ENCODE measurements at regions not wholly inside any gene's neighbourhood (a gene's known extent, or its start where the extent isn't known, plus 50 kb on each side); places are given as distances from the start of the nearest gene placed in this dataset.

DNA sequence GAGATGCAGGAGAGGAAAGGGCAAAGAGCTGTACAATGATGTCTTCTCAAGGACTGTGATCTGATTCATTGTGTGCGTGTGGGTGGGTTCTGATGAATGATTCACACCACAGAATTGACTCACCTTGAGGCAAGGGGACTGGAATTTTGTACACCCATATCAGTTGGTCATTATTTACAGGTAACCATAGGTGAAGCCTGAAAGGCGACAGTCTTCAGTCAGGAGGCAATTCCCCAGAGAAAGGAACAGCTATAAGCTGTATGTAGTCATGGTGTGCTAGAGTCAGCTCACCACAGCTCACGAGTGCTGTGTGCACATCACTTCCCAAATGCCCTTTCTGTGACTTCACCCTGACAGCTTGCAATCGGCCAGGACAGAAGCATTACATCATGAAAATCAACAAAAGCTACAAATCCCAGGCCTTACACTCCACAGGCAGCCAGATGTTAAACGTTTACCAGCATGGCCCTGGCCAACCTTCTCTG is 87.6 kb upstream of the RPS23 start:
- Histone ChIP-seq H4K20me1 (ENCODE audit: control insufficient read depth, insufficient read depth) (no peaks in the 10 kb centered on the region), H3K27ac (ENCODE audit: control insufficient read depth, insufficient read depth) (no peak overlapping the region), H3K79me2 (ENCODE audit: control insufficient read depth, insufficient read depth, low read length) (no peaks in the 10 kb centered on the region), H3K4me2 (ENCODE audit: control insufficient read depth, insufficient read depth) (no peak overlapping the region), H3K4me1 (ENCODE audit: control insufficient read depth, insufficient read depth, low read length) (no peaks in the 10 kb centered on the region), H3K9me3 (replicated peaks; ENCODE audit: control insufficient read depth, insufficient read depth, low read length) (no peaks in the 10 kb centered on the region), H3K27me3 (replicated peaks in 1 of 2; ENCODE audit: control insufficient read depth in 2 of 2, insufficient read depth in 2 of 2, low read length in 1 of 2) (no peaks in the 10 kb centered on the region), H3K9ac (ENCODE audit: control insufficient read depth, insufficient read depth, low read length) (no peak overlapping the region), H3K36me3 (ENCODE audit: control insufficient read depth in 2 of 2, insufficient read depth in 2 of 2, low read length in 1 of 2) (no peaks in the 10 kb centered on the region), H2AFZ (ENCODE audit: control insufficient read depth, low read depth, low read length) (no peak overlapping the region), H3K4me3 (no peak overlapping the region)
- DNase-seq (ENCODE audit: low read depth, low spot score) (no peak), ATAC-seq (peak; percentile 87), FAIRE-seq (no peak)
- CTCF ChIA-PET = interaction anchor here (0.6 to 2.9 kb wide), 2 partner anchors 14 to 729 kb away, joined by 4 to 16 read pairs; no protein-coding TSS in a partner anchor
- 0 out of 2 replicates have a peak, but pooled peaks have one; percentile 11 for TF ChIP-seq RUNX3 (IDR thresholded peaks at IDR 0.05; ENCODE audit: low read length)
- TF ChIP-seq BCL11A (IDR thresholded peaks at IDR 0.05; ENCODE audit: low read depth, low read length) = peak; percentile 44; the same call in 1 of the 2 replicates
- TF ChIP-seq IRF4 (IDR thresholded peaks at IDR 0.05; ENCODE audit: low read depth, low read length) = peak; percentile 17; the same call in 1 of the 2 replicates
- TF ChIP-seq ATF7 (IDR thresholded peaks at IDR 0.05; ENCODE audit: low read depth) = 0 out of 2 replicates have a peak, but pooled peaks have one; percentile 22
- no peak for TF ChIP-seq CBX5 (IDR thresholded peaks at IDR 0.05; ENCODE audit: low read depth)
- TF ChIP-seq, protein P1, sequence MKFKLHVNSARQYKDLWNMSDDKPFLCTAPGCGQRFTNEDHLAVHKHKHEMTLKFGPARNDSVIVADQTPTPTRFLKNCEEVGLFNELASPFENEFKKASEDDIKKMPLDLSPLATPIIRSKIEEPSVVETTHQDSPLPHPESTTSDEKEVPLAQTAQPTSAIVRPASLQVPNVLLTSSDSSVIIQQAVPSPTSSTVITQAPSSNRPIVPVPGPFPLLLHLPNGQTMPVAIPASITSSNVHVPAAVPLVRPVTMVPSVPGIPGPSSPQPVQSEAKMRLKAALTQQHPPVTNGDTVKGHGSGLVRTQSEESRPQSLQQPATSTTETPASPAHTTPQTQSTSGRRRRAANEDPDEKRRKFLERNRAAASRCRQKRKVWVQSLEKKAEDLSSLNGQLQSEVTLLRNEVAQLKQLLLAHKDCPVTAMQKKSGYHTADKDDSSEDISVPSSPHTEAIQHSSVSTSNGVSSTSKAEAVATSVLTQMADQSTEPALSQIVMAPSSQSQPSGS (IDR thresholded peaks at IDR 0.05; ENCODE audit: low read length) = peak; percentile 28; the same call in 1 of the 2 replicates
- TF ChIP-seq JUNB (IDR thresholded peaks at IDR 0.05) = peak; percentile 58
- peak in 1 of 2 experiments; percentile 31; a peak in 1 of 4 replicates for TF ChIP-seq BHLHE40 (IDR thresholded peaks at IDR 0.05; ENCODE audit: borderline replicate concordance in 1 of 2, low read depth in 2 of 2, low read length in 1 of 2)
- TF ChIP-seq, protein P2, sequence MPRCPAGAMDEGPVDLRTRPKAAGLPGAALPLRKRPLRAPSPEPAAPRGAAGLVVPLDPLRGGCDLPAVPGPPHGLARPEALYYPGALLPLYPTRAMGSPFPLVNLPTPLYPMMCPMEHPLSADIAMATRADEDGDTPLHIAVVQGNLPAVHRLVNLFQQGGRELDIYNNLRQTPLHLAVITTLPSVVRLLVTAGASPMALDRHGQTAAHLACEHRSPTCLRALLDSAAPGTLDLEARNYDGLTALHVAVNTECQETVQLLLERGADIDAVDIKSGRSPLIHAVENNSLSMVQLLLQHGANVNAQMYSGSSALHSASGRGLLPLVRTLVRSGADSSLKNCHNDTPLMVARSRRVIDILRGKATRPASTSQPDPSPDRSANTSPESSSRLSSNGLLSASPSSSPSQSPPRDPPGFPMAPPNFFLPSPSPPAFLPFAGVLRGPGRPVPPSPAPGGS (IDR thresholded peaks at IDR 0.05; ENCODE audit: borderline replicate concordance, insufficient read depth, low read depth, low read length, poor library complexity, severe bottlenecking) = no peak
- TF ChIP-seq MEF2B (IDR thresholded peaks at IDR 0.05; ENCODE audit: partially characterized antibody, poor library complexity, severe bottlenecking) = no peak
- 0 out of 4 replicates have a peak, but pooled peaks have one; percentile 27 to 34 for TF ChIP-seq IKZF2 (IDR thresholded peaks at IDR 0.05)
- RAD21 ChIA-PET (ENCODE audit: unreplicated experiment) = interaction anchor here (1.2 kb wide), 1 partner anchor 12 kb away, joined by 4 read pairs; no protein-coding TSS in a partner anchor
- in situ Hi-C loops (cut with MboI) = no loop called here
- WGBS (ENCODE audit: insufficient coverage, insufficient replicate concordance, low lambda C conversion rate, missing lambda C conversion rate) = 10% methylated on average over 5 of the region's 5 CpGs
- BruUV-seq (replicated peaks) = no TSS peak
- intact Hi-C loops (cut with micrococcal nuclease; ENCODE audit: unreplicated experiment) = no loop called here
- SMC1A ChIA-PET (ENCODE audit: uncharacterized antibody, unreplicated experiment) = interaction anchor here (1.4 to 1.8 kb wide), 3 partner anchors 11 to 12 kb away, joined by 3 to 7 read pairs (median 4); no protein-coding TSS in a partner anchor
- POLR2A ChIA-PET = no interaction called here

All from GM12878 (cell line).